Naive thymus-derived CD4-positive, alpha-beta T cell (primary cell): ENCODE measurements at regions not wholly inside any gene's neighbourhood (a gene's known extent, or its start where the extent isn't known, plus 50 kb on each side); places are given as distances from the start of the nearest gene placed in this dataset.

Source experiments
- ATAC-seq: fragments of 150-1000 bp; cut with Tn5 transposase; 2 replicates; pipeline ENCODE4 v1.10.0; 2021; ENCODE audit warnings: mild to moderate bottlenecking, moderate library complexity
- CTCF ChIA-PET: fragments of 350-600 bp; sonication (Branson Sonifier 250); formaldehyde crosslinking; loops from one replicate; lab custom pipeline; 2021; ENCODE audit warnings: antibody characterized with exemption; lab: Charles Lee
- POLR2A ChIA-PET: fragments of 350-600 bp; sonication (Branson Sonifier 250); formaldehyde crosslinking; loops from one replicate; lab custom pipeline; 2021; ENCODE audit warnings: antibody characterized with exemption, inconsistent platforms; lab: Charles Lee
- DNase-seq, 9 donors: peaks; one replicate each; pipeline versions ENCODE4 v3.0.0 to v3.0.0-alpha.2; 2020 to 2022; ENCODE audit warnings: mixed read lengths in 1 of 9
- H3K27ac ChIP-seq: one replicate; pipeline ENCODE4 v1.7.0; 2013; ENCODE audit warnings: mild to moderate bottlenecking, low read depth, low read length, moderate library complexity
- H3K27me3 ChIP-seq, 2 donors: one replicate each; pipeline ENCODE4 v1.7.0; 2013; ENCODE audit warnings: low read length in 2 of 2, mild to moderate bottlenecking in 2 of 2, moderate library complexity in 2 of 2; ENCODE audit not compliant: control insufficient read depth in 2 of 2, insufficient read depth in 2 of 2
- H3K36me3 ChIP-seq, 3 experiments: 1 replicate in 2 of 3; 2 replicates in 1 of 3; pipeline ENCODE4 v1.7.0; 2013; ENCODE audit warnings: low read length in 3 of 3, mild to moderate bottlenecking in 3 of 3, moderate library complexity in 1 of 3; ENCODE audit not compliant: insufficient read depth in 3 of 3, control insufficient read depth in 2 of 3
- H3K4me1 ChIP-seq, 2 donors: one replicate each; pipeline ENCODE4 v1.7.0; 2013; ENCODE audit warnings: low read length in 2 of 2, mild to moderate bottlenecking in 2 of 2, moderate library complexity in 1 of 2; ENCODE audit not compliant: control insufficient read depth in 2 of 2, insufficient read depth in 2 of 2
- H3K4me3 ChIP-seq: 2 replicates; pipeline ENCODE4 v1.7.0; 2013; ENCODE audit warnings: mild to moderate bottlenecking, low read length
- H3K9me3 ChIP-seq, 3 experiments: 1 replicate in 2 of 3; 2 replicates in 1 of 3; pipeline ENCODE4 v1.7.0; 2013; ENCODE audit warnings: low read length in 3 of 3; ENCODE audit not compliant: control insufficient read depth in 2 of 3
- H3K27ac Mint-ChIP-seq, 9 donors: one replicate each; pipeline ENCODE4 v1.8.0; 2020 to 2022; ENCODE audit warnings: mixed read lengths in 9 of 9, mild to moderate bottlenecking in 8 of 9, moderate library complexity in 5 of 9, inconsistent platforms in 2 of 9
- H3K27me3 Mint-ChIP-seq, 5 donors: one replicate each; pipeline ENCODE4 v1.8.0; 2021 to 2022; ENCODE audit warnings: mixed read lengths in 5 of 5, mild to moderate bottlenecking in 1 of 5
- H3K36me3 Mint-ChIP-seq, 5 donors: one replicate each; pipeline ENCODE4 v1.8.0; 2020 to 2022; ENCODE audit warnings: mixed read lengths in 5 of 5, mild to moderate bottlenecking in 3 of 5, inconsistent platforms in 1 of 5
- H3K4me1 Mint-ChIP-seq, 7 donors: one replicate each; pipeline ENCODE4 v1.8.0; 2020 to 2022; ENCODE audit warnings: mixed read lengths in 7 of 7, mild to moderate bottlenecking in 3 of 7, inconsistent platforms in 1 of 7
- H3K4me3 Mint-ChIP-seq, 10 donors: one replicate each; pipeline ENCODE4 v1.8.0; 2020 to 2022; ENCODE audit warnings: mild to moderate bottlenecking in 10 of 10, mixed read lengths in 10 of 10, moderate library complexity in 6 of 10, inconsistent platforms in 2 of 10
- H3K9me3 Mint-ChIP-seq, 11 donors: one replicate each; pipeline ENCODE4 v1.8.0; 2020 to 2022; ENCODE audit warnings: mixed read lengths in 11 of 11, mild to moderate bottlenecking in 4 of 11, inconsistent platforms in 1 of 11, moderate library complexity in 1 of 11
- intact Hi-C, 2 donors: fragments of 100-400 bp; cut with micrococcal nuclease; formaldehyde crosslinking; loops; one replicate each; pipeline ENCODE4 v1.15.1; 2023

- ChIA-PET CTCF (no interaction called here), POLR2A (no interaction called here)
- H3K9me3 Mint-ChIP-seq = peaks cover 0 to 21% (median 0%) of the 10 kb centered on the region in 11 donors
- ATAC-seq (no peak), DNase-seq (no peak)
- H3K27ac Mint-ChIP-seq = no peak overlapping the region
- H3K27me3 ChIP-seq = no peaks in the 10 kb centered on the region
- no peaks in the 10 kb centered on the region for H3K36me3 Mint-ChIP-seq
- no peaks in the 10 kb centered on the region for H3K36me3 ChIP-seq
- H3K4me1 Mint-ChIP-seq = no peaks in the 10 kb centered on the region
- no peaks in the 10 kb centered on the region for H3K4me1 ChIP-seq
- H3K27me3 Mint-ChIP-seq = no peaks in the 10 kb centered on the region
- no peak overlapping the region for H3K4me3 Mint-ChIP-seq
- intact Hi-C loops = no loop called here
- no peaks in the 10 kb centered on the region for H3K9me3 ChIP-seq
- no peak overlapping the region for H3K27ac ChIP-seq
- H3K4me3 ChIP-seq = no peak overlapping the region
These were observed 629.1 kb downstream of the RWDD3 start for GRCh38 chr1:95863086-95863485.

DNA sequence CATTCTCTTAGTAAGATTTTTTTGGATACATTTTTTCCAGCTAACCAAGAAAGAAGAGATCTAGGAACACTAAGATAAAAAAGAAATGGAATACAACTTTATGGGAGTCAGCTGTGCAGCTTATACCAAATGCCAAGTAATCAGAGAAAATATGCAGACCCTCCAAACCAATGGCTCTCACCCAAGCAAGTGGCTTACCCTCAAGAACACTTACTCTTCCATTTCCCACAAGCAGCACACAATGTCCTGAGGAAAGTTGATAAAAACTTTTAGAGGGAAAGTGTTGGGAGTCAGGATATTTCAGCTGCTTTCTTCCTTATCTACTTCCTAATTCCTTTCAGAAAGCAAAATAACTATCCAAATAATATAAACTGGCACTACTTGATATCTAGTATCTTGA is 631.8 kb downstream of the RWDD3 start:
- H3K27me3 Mint-ChIP-seq = no peaks in the 10 kb centered on the region
- Histone ChIP-seq H3K4me3 (no peak overlapping the region), H3K9me3 (no peaks in the 10 kb centered on the region), H3K27me3 (no peaks in the 10 kb centered on the region), H3K4me1 (no peaks in the 10 kb centered on the region), H3K27ac (no peak overlapping the region), H3K36me3 (no peaks in the 10 kb centered on the region)
- no peak overlapping the region for H3K4me3 Mint-ChIP-seq
- no peaks in the 10 kb centered on the region for H3K36me3 Mint-ChIP-seq
- no peak for DNase-seq
- intact Hi-C loops = no loop called here
- H3K4me1 Mint-ChIP-seq = no peaks in the 10 kb centered on the region
- H3K27ac Mint-ChIP-seq = no peak overlapping the region
- ChIA-PET POLR2A (no interaction called here), CTCF (no interaction called here)
- ATAC-seq = no peak
- H3K9me3 Mint-ChIP-seq = peaks cover 0 to 17% (median 4%) of the 10 kb centered on the region in 11 donors

- intact Hi-C loops = no loop called here
- DNase-seq (no peak), ATAC-seq (no peak)
- no peaks in the 10 kb centered on the region for H3K9me3 ChIP-seq
- CTCF ChIA-PET = no interaction called here
- no peaks in the 10 kb centered on the region for H3K36me3 Mint-ChIP-seq
- no peak overlapping the region for H3K4me3 Mint-ChIP-seq
- H3K27me3 ChIP-seq = no peaks in the 10 kb centered on the region
- H3K36me3 ChIP-seq = no peaks in the 10 kb centered on the region
- POLR2A ChIA-PET = no interaction called here
- H3K27ac Mint-ChIP-seq = no peak overlapping the region
- H3K4me3 ChIP-seq = no peak overlapping the region
- no peaks in the 10 kb centered on the region for H3K27me3 Mint-ChIP-seq
- no peak overlapping the region for H3K27ac ChIP-seq
- H3K4me1 ChIP-seq = no peaks in the 10 kb centered on the region
- H3K4me1 Mint-ChIP-seq = no peaks in the 10 kb centered on the region
- H3K9me3 Mint-ChIP-seq = peaks cover 0 to 18% (median 6%) of the 10 kb centered on the region in 11 donors
These were observed 642.3 kb downstream of the RWDD3 start for GRCh38 chr1:95876276-95876675.

DNA sequence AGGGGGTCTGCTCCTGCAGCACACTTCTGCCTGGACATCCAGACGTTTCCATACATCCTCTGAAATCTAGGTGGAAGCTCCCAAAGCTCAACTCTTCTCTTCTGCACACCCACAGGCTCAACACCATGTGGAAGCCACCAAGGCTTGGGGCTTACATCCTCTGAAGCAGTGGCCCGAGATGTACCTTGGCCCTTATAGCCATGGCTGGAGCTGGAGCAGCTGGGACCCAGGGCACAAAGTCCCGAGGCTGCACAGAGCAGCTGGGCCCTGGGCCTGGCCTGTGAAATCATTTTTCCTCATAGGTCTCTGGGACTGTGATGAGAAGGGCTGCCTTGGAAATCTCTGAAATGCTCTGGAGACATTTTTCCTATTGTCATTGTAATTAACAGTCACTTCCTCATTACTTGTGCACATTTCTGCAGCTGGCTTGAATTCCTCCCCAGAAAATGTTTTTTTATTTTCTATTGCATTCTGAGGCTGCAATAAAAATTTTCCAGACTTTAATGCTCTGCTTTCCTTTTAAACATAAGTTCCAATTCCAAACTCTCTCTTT is 645.6 kb downstream of the RWDD3 start:
- CTCF ChIA-PET = no interaction called here
- POLR2A ChIA-PET = no interaction called here

GRCh38 chr1:95888941-95889390 is 655.0 kb downstream of the RWDD3 start:
- CTCF ChIA-PET = no interaction called here
- POLR2A ChIA-PET = no interaction called here
- H3K4me1 ChIP-seq = no peaks in the 10 kb centered on the region
- intact Hi-C loops = no loop called here
- ATAC-seq = no peak
- Mint-ChIP-seq H3K9me3 (peaks cover 0 to 28% (median 5%) of the 10 kb centered on the region in 11 donors), H3K4me3 (no peak overlapping the region), H3K36me3 (no peaks in the 10 kb centered on the region), H3K4me1 (no peaks in the 10 kb centered on the region), H3K27ac (no peak overlapping the region), H3K27me3 (no peaks in the 10 kb centered on the region)
- no peak overlapping the region for H3K4me3 ChIP-seq
- H3K27me3 ChIP-seq = no peaks in the 10 kb centered on the region
- H3K27ac ChIP-seq = no peak overlapping the region
- H3K36me3 ChIP-seq = no peaks in the 10 kb centered on the region
- DNase-seq = no peak
- no peaks in the 10 kb centered on the region for H3K9me3 ChIP-seq

More for the DNA sequence above, 645.6 kb downstream of the RWDD3 start:
- H3K27ac ChIP-seq = no peak overlapping the region
- Mint-ChIP-seq H3K27me3 (no peaks in the 10 kb centered on the region), H3K4me1 (no peaks in the 10 kb centered on the region), H3K4me3 (no peak overlapping the region), H3K27ac (no peak overlapping the region), H3K36me3 (no peaks in the 10 kb centered on the region), H3K9me3 (peaks cover 0 to 26% (median 5%) of the 10 kb centered on the region in 11 donors)
- no peak overlapping the region for H3K4me3 ChIP-seq
- H3K27me3 ChIP-seq = no peaks in the 10 kb centered on the region
- ATAC-seq = no peak
- intact Hi-C loops = no loop called here
- H3K9me3 ChIP-seq = no peaks in the 10 kb centered on the region
- H3K36me3 ChIP-seq = no peaks in the 10 kb centered on the region
- DNase-seq = no peak
- no peaks in the 10 kb centered on the region for H3K4me1 ChIP-seq

GRCh38 chr1:95889400-95889799 is 655.4 kb downstream of the RWDD3 start:
- intact Hi-C loops = no loop called here
- ATAC-seq (no peak), DNase-seq (no peak)
- Mint-ChIP-seq H3K36me3 (no peaks in the 10 kb centered on the region), H3K4me1 (no peaks in the 10 kb centered on the region), H3K9me3 (peaks cover 0 to 28% (median 5%) of the 10 kb centered on the region in 11 donors), H3K27me3 (no peaks in the 10 kb centered on the region), H3K27ac (no peak overlapping the region), H3K4me3 (no peak overlapping the region)
- no peaks in the 10 kb centered on the region for H3K4me1 ChIP-seq
- H3K4me3 ChIP-seq = no peak overlapping the region
- no peaks in the 10 kb centered on the region for H3K27me3 ChIP-seq
- no peaks in the 10 kb centered on the region for H3K9me3 ChIP-seq
- CTCF ChIA-PET = no interaction called here
- H3K27ac ChIP-seq = no peak overlapping the region
- POLR2A ChIA-PET = no interaction called here
- H3K36me3 ChIP-seq = no peaks in the 10 kb centered on the region

GRCh38 chr1:95893921-95894320 is 659.9 kb downstream of the RWDD3 start:
- Mint-ChIP-seq H3K4me1 (no peaks in the 10 kb centered on the region), H3K36me3 (peaks cover 0 to 4% (median 0%) of the 10 kb centered on the region in 5 donors), H3K27me3 (no peaks in the 10 kb centered on the region), H3K27ac (no peak overlapping the region), H3K9me3 (peaks cover 0 to 26% (median 5%) of the 10 kb centered on the region in 11 donors), H3K4me3 (no peak overlapping the region)
- H3K27me3 ChIP-seq = no peaks in the 10 kb centered on the region
- H3K4me1 ChIP-seq = no peaks in the 10 kb centered on the region
- POLR2A ChIA-PET = no interaction called here
- H3K36me3 ChIP-seq = no peaks in the 10 kb centered on the region
- H3K27ac ChIP-seq = no peak overlapping the region
- DNase-seq = no peak
- no peak overlapping the region for H3K4me3 ChIP-seq
- H3K9me3 ChIP-seq = no peaks in the 10 kb centered on the region
- no peak for ATAC-seq
- CTCF ChIA-PET = no interaction called here
- intact Hi-C loops = no loop called here
